GM11168 (cell line): ENCODE measurements at regions not wholly inside any gene's neighbourhood (a gene's known extent, or its start where the extent isn't known, plus 50 kb on each side); places are given as distances from the start of the nearest gene placed in this dataset.

ENCODE experiments used
- in situ Hi-C: fragments of 300-500 bp; cut with MboI; formaldehyde crosslinking; loops from one replicate; pipeline ENCODE4 v1.12.0; 2022; ENCODE audit warnings: low sequenced_read_pairs; ENCODE audit not compliant: unreplicated experiment

GRCh38 chr7:26588511-26588910 lies 275.9 kb downstream of the SKAP2 start:
- in situ Hi-C loops = no loop called here

DNA sequence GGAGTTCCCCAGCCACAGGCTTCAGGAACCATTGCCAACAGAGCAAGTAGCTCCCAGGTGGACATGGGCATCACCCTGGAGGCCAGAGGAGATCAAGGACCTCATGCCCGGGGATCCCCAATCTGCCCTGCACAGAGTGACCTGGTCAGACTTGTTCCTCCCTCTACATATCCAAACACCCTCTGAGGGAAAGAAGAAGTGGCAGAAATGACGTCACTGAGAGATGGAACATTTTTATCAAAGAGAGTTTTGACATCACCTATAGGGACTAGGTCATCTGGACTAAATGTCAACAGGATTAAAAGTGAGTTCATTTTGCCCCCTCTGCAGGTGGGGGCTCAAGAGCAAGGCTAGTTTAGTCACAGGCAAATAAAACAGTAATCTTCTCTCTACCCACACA lies 273.7 kb downstream of the SKAP2 start:
- in situ Hi-C loops = no loop called here

DNA sequence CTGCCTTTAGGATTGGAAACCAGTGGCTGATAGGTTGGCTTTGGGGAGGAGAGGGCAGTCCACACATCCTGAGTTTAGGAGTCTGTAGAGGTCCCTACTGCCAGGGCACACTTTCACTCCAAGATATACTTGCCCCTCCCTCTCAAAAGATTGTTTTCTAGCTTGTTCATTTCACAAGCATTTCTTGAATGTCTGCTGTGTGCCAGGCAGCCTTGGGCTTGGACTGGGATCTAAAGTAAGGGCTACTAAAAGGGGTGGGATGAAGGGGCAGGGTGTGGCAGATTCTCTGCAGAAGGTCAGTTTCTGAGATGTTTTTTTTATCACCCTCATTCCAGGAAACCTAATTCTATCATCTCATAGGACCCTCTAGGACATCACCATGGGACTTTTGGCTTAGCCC lies 272.4 kb downstream of the SKAP2 start:
- in situ Hi-C loops = no loop called here

DNA sequence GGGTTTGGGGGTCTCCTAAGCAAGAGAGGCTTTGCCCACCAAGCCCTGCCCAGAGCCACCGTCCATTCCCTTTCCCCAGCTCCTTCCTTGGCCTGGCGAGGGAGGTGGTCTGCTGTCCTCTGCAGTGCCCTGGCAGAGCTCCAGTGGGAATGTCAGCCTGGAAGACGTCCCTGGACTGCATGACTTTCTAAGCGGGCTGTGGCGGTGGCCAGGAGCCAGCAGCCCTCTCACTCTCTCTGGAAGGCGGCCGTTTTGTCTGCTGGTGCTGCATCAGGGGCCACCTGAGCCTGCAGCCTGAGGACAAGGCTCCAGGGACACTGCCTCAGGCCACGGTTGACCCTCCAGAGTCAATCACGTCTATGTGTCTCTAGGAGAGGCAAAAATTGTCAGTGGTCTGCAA lies 271.0 kb downstream of the SKAP2 start:
- in situ Hi-C loops = no loop called here

- in situ Hi-C loops = no loop called here
Measured at GRCh38 chr7:26593896-26594295, 270.5 kb downstream of the SKAP2 start.

GRCh38 chr7:26594553-26594952 lies 269.8 kb downstream of the SKAP2 start:
- in situ Hi-C loops = no loop called here

GRCh38 chr7:26598867-26599266 lies 265.5 kb downstream of the SKAP2 start:
- in situ Hi-C loops = no loop called here

- in situ Hi-C loops = no loop called here
Measured at GRCh38 chr7:26599982-26600381, 264.4 kb downstream of the SKAP2 start.

DNA sequence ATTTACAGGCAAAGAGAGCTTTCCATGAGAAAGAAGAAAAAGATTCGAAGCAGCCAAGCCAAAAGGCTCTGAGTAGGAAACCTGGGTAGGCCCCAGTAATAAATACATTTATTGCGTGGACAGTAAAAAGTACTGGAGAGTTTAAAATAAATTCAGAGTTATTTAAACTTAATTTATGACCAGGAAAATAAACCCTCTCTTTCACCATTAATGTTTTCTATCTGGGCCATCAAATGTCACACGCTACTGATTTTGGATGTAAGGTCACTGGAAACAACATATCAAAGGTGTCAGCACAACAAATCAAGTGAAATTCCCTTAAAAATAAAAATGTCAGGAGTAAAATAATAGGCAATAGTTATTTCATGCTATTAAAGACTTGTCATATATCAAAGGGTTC lies 264.0 kb downstream of the SKAP2 start:
- in situ Hi-C loops = no loop called here

DNA sequence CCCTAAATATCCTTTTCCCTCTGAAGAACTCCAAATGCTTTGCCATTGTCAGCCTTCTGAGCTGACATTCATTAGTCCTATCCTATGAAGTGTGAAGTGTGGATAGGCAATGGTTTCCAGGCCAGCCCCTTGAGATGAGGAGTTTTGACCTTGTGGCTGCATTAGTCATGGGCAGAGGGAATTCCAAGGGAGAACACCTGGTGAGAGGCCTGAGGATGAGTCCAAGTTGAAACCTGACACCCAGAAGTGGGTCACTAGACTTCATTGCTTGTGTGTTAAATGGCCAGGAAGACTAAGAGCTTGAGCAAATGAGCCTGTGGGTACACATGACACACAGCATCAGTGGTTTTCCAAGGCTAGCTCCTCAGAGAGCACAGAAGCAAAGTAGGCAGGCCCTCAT lies 260.8 kb downstream of the SKAP2 start:
- in situ Hi-C loops = no loop called here

DNA sequence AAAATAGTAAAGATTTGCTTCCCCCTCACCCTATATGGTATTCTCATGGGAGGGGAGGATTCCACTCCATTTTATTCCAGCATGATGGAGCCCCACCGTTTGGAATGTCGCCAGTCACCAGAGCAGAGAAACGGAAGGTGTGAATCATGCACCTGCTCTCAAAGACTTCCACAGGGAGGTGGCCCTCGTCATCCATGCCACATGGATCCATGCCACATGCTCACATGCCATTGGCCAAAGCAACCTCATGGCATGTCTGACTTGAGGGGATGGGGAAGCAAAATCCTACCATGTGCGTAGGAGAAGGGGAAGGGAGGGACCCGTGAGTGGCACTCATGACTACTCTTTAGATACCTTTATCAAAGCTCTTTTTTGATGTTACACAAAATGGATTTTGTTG lies 256.0 kb downstream of the SKAP2 start:
- in situ Hi-C loops = no loop called here

- in situ Hi-C loops = no loop called here
Measured at GRCh38 chr7:26609082-26609481, 255.3 kb downstream of the SKAP2 start.

GRCh38 chr7:26609532-26609931 lies 254.9 kb downstream of the SKAP2 start:
- in situ Hi-C loops = no loop called here

DNA sequence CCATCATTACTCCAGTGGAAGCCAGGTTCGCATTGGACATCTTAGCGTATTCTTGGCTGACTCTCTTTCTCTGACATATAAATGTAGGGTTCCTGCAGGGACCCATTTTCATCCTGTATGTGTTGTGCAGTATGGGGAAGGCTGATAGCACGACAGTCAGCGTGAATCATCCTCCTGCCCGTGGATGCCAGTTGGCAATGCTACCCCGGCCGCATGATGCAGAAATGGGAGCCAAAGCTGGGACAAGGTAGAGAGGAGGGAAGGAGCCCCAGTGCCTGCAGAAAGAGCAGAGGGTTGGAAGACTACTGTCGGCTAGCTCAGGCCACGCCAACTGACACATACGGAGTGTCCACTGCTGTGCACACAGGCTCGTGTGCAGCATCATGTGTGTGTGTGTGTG lies 251.6 kb downstream of the SKAP2 start:
- in situ Hi-C loops = no loop called here

GRCh38 chr7:26614503-26614902 lies 249.9 kb downstream of the SKAP2 start:
- in situ Hi-C loops = no loop called here

GRCh38 chr7:26616235-26616634 lies 248.2 kb downstream of the SKAP2 start:
- in situ Hi-C loops = no loop called here

DNA sequence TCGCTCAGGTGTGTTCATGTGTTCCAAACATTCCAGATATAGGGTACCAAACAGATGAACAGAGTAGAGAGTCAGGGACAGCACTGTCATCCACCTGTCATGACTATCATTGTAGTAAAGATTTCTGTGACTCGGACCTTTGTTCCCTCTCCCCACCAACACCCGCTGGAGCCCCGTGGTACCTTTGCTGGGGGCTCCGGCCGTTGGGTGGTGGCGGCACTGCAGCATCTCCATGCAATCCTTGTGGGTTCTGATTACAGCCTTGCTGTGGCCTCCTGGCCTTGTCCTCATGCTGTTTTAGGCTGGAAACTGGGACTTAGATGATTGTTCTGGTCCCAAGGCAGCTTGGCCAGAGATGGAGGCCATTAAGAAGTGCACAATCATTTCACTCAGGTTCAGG lies 247.3 kb downstream of the SKAP2 start:
- in situ Hi-C loops = no loop called here
